ENCODE measurements at regions not wholly inside any gene's neighbourhood (a gene's known extent, or its start where the extent isn't known, plus 50 kb on each side); places are given as distances from the start of the nearest gene placed in this dataset.
A peak's percentile ranks its signal among the peaks of the same experiment; 100 is the strongest.

DNA sequence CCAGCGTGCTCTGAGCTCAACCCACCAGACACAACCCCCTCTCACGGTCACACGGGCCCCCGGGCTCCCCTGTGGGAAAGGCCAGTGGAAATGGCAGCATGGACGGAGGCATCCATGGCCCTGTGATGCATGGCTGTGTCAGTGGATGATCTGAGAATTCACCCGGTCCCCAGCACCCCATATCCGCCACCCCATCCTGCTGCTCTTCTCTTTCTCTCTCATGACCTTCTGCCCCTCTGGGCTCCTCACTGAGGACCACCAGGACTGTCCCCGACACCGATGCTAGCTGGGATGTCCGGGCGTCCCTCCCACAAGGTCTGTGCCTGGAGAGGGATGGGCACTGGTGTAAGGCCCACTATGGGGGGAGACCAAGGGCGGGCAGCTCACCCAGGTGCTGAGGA is 282.2 kb downstream of the ADGRD1 start:
- Histone ChIP-seq H3K4me1 (replicated peaks in 1 of 2; ENCODE audit: control insufficient read depth in 2 of 2, insufficient read depth in 2 of 2, low read length in 2 of 2) (peaks cover 39 to 48% of the 10 kb centered on the region in 2 experiments), H2AFZ (ENCODE audit: low read depth, low read length) (no peak overlapping the region), H3K9me3 (replicated peaks; ENCODE audit: control insufficient read depth, insufficient read depth, low read depth, low read length) (no peaks in the 10 kb centered on the region), H3K79me2 (ENCODE audit: control insufficient read depth, insufficient read depth, low read length) (peaks cover 12% of the 10 kb centered on the region; the same call in 1 of the 3 replicates), H3K27ac (ENCODE audit: extremely low read depth, low read depth, low read length) (no peak overlapping the region), H3K9ac (ENCODE audit: insufficient read depth in 1 of 2, low read depth in 2 of 2, low read length in 2 of 2) (peak overlapping the region in 1 of 2 experiments; percentile 84; a peak in 2 of 4 replicates), H3K9me1 (ENCODE audit: control insufficient read depth, insufficient read depth, low read length) (no peaks in the 10 kb centered on the region), H3K36me3 (ENCODE audit: control insufficient read depth, insufficient read depth, low read length) (no peaks in the 10 kb centered on the region), H4K20me1 (replicated peaks; ENCODE audit: control insufficient read depth, insufficient read depth, low read length) (no peaks in the 10 kb centered on the region), H3K27me3 (ENCODE audit: control insufficient read depth in 2 of 2, insufficient read depth in 2 of 2, low read length in 2 of 2) (no peaks in the 10 kb centered on the region), H3K4me2 (ENCODE audit: insufficient read depth, low read length) (peak overlapping the region; percentile 68), H3K4me3 (no peak overlapping the region; the same call in 1 of the 2 replicates)
- ChIA-PET POLR2A (no interaction called here), CTCF (ENCODE audit: low intra/inter-chr PET ratio) (no interaction called here)
- no peak for FAIRE-seq
- in situ Hi-C loops (cut with MboI) = no loop called here
- BruUV-seq (replicated peaks) = no TSS peak
- no peak for DNase-seq (ENCODE audit: extremely low read depth in 1 of 4, low spot score in 3 of 4)
- no peak for ATAC-seq
- intact Hi-C loops (cut with micrococcal nuclease) = loop anchor here (10.0 kb wide), 2 partner anchors 119 to 219 kb away; no protein-coding TSS in a partner anchor
- WGBS (ENCODE audit: insufficient coverage, low coverage, missing lambda C conversion rate) = 74% methylated on average over 11 of the region's 12 CpGs
- no peak for TF ChIP-seq SIN3A (IDR thresholded peaks at IDR 0.05; ENCODE audit: borderline replicate concordance in 2 of 2, control insufficient read depth in 1 of 2, low read depth in 2 of 2, low read length in 2 of 2)
- TF ChIP-seq TEAD4 (IDR thresholded peaks at IDR 0.05; ENCODE audit: low read length) = no peak
- TF ChIP-seq TEAD4 (CRISPR knock-in tag; IDR thresholded peaks at IDR 0.05; ENCODE audit: borderline replicate concordance) = no peak
- no peak for TF ChIP-seq IRF9 (tag; IDR thresholded peaks at IDR 0.05)
- no peak for TF ChIP-seq RERE (CRISPR knock-in tag; IDR thresholded peaks at IDR 0.05; ENCODE audit: borderline replicate concordance)
- TF ChIP-seq SMARCB1 (IDR thresholded peaks at IDR 0.05; ENCODE audit: insufficient read length, low read depth) = no peak
- no peak for TF ChIP-seq NCOR1 (IDR thresholded peaks at IDR 0.05)
- no peak for TF ChIP-seq E2F6 (IDR thresholded peaks at IDR 0.05; ENCODE audit: borderline replicate concordance in 1 of 2, extremely low read depth in 1 of 2, insufficient read depth in 1 of 2, insufficient read length in 1 of 2, low read depth in 1 of 2, low read length in 1 of 2, poor library complexity in 1 of 2, severe bottlenecking in 1 of 2)
- TF ChIP-seq ZFP91 (CRISPR knock-in tag; IDR thresholded peaks at IDR 0.05) = no peak
- no peak for TF ChIP-seq ZNF280A (IDR thresholded peaks at IDR 0.05; ENCODE audit: low read depth, partially characterized antibody)
